NCI-H1092 treated with DMSO at 0.1 percent for 48 hours (cell line): ENCODE measurements at regions not wholly inside any gene's neighbourhood (a gene's known extent, or its start where the extent isn't known, plus 50 kb on each side); places are given as distances from the start of the nearest gene placed in this dataset.

Experiments
- DNase-seq: peaks from one replicate; lab custom pipeline; 2025; lab: John Stamatoyannopoulos, UW

GRCh38 chr5:2240118-2240904, 357.6 kb upstream of the IRX4 start:
- DNase-seq = no peak

GRCh38 chr5:2239201-2239910, 356.6 kb upstream of the IRX4 start:
- DNase-seq = no peak

GRCh38 chr5:2238732-2239131, 356.0 kb upstream of the IRX4 start:
- no peak for DNase-seq

GRCh38 chr5:2227433-2227832, 344.7 kb upstream of the IRX4 start:
- no peak for DNase-seq

GRCh38 chr5:2224689-2225088, 342.0 kb upstream of the IRX4 start:
- no peak for DNase-seq

GRCh38 chr5:2223303-2223702, 340.6 kb upstream of the IRX4 start:
- DNase-seq = no peak

- no peak for DNase-seq
These were observed 339.7 kb upstream of the IRX4 start for GRCh38 chr5:2222246-2222992.

- no peak for DNase-seq
These were observed 338.7 kb upstream of the IRX4 start for GRCh38 chr5:2221450-2221849.

GRCh38 chr5:2220741-2221140, 338.0 kb upstream of the IRX4 start:
- DNase-seq = no peak

GRCh38 chr5:2219149-2219776, 336.5 kb upstream of the IRX4 start:
- no peak for DNase-seq

- no peak for DNase-seq
These were observed 334.5 kb upstream of the IRX4 start for GRCh38 chr5:2217219-2217618.

GRCh38 chr5:2214910-2215590, 332.3 kb upstream of the IRX4 start:
- no peak for DNase-seq

- DNase-seq = no peak
These were observed 330.5 kb upstream of the IRX4 start for GRCh38 chr5:2213121-2213730.

GRCh38 chr5:2212481-2212880, 329.8 kb upstream of the IRX4 start:
- DNase-seq = no peak

GRCh38 chr5:2208239-2208544, 325.5 kb upstream of the IRX4 start:
- DNase-seq = no peak

- DNase-seq = peak; percentile 21
These were observed 324.9 kb upstream of the IRX4 start for GRCh38 chr5:2207416-2208238.

- DNase-seq = no peak
These were observed 324.3 kb upstream of the IRX4 start for GRCh38 chr5:2207109-2207399.

GRCh38 chr5:2206293-2207108, 323.8 kb upstream of the IRX4 start:
- no peak for DNase-seq

- no peak for DNase-seq
These were observed 323.0 kb upstream of the IRX4 start for GRCh38 chr5:2205596-2206226.

GRCh38 chr5:2205185-2205585, 322.5 kb upstream of the IRX4 start:
- DNase-seq = no peak
